SK-N-SH (cell line): ENCODE measurements at regions not wholly inside any gene's neighbourhood (a gene's known extent, or its start where the extent isn't known, plus 50 kb on each side); places are given as distances from the start of the nearest gene placed in this dataset.

Experiments
- CTCF ChIA-PET: fragments of 300-600, 350-600 bp; formaldehyde crosslinking; extraction: SDS; loops from one replicate; lab custom pipeline; 2021; lab: Yijun Ruan, JAX
- POLR2A ChIA-PET: fragments of 350-600 bp; sonication (Branson Sonifier 250); formaldehyde crosslinking; extraction: SDS; loops from one replicate; lab custom pipeline; 2020; ENCODE audit warnings: antibody characterized with exemption, inconsistent platforms; lab: Yijun Ruan, JAX
- DNase-seq: peaks from one replicate; pipeline ENCODE4 v3.0.0; 2012
- H2AFZ ChIP-seq: fragments of 200-600 bp; sonication (generic); 2 replicates; pipeline ENCODE4 v1.8.1; 2016; ENCODE audit warnings: antibody characterized with exemption, mild to moderate bottlenecking, low read depth
- H3F3A ChIP-seq: fragments of 200-600 bp; sonication (generic); replicated peaks from 2 replicates; pipeline ENCODE3; 2016; ENCODE audit warnings: antibody characterized with exemption, mild to moderate bottlenecking; ENCODE audit not compliant: insufficient read depth
- H3K27ac ChIP-seq, 2 experiments: fragments of 200-500 bp in 1 of 2; fragments of 200-600 bp in 1 of 2; sonication (Bioruptor generic) in 1 of 2; sonication (generic), shearing (Covaris generic) in 1 of 2; 2 replicates each; pipeline versions ENCODE4 v1.5.1 to v1.6.1; 2014 to 2016; ENCODE audit warnings: low read depth in 2 of 2, inconsistent platforms in 1 of 2, low read length in 1 of 2, mild to moderate bottlenecking in 1 of 2, mixed read lengths in 1 of 2
- H3K27me3 ChIP-seq: fragments of 200-600 bp; sonication (generic), shearing (Covaris generic); 2 replicates; pipeline ENCODE4 v1.6.1; 2016; ENCODE audit warnings: mixed run types; ENCODE audit not compliant: insufficient read depth
- H3K36me3 ChIP-seq, 2 experiments: fragments of 200-500 bp in 1 of 2; fragments of 200-600 bp in 1 of 2; sonication (Bioruptor generic) in 1 of 2; sonication (generic) in 1 of 2; replicated peaks in 1 of 2; 2 replicates each; pipeline versions ENCODE3 to v1.5.1; 2014 to 2016; ENCODE audit warnings: low read length in 1 of 2, mild to moderate bottlenecking in 1 of 2; ENCODE audit not compliant: insufficient read depth in 2 of 2, control insufficient read depth in 1 of 2
- H3K4me1 ChIP-seq, 2 experiments: fragments of 200-500 bp in 1 of 2; fragments of 200-600 bp in 1 of 2; sonication (Bioruptor generic) in 1 of 2; sonication (generic), shearing (Covaris generic) in 1 of 2; 2 replicates each; pipeline versions ENCODE4 v1.5.1 to v1.6.1; 2014 to 2016; ENCODE audit warnings: low read depth in 1 of 2, low read length in 1 of 2, mixed run types in 1 of 2; ENCODE audit not compliant: insufficient read depth in 2 of 2, control insufficient read depth in 1 of 2
- H3K4me2 ChIP-seq: fragments of 200-600 bp; sonication (generic), shearing (Covaris generic); 2 replicates; pipeline ENCODE4 v1.6.1; 2017; ENCODE audit warnings: mixed run types
- H3K4me3 ChIP-seq, 2 experiments: fragments of 200-500 bp in 1 of 2; fragments of 200-600 bp in 1 of 2; sonication (Bioruptor generic) in 1 of 2; sonication (generic), shearing (Covaris generic) in 1 of 2; 2 replicates each; pipeline versions ENCODE4 v1.5.1 to v1.8.1; 2014 to 2016; ENCODE audit warnings: low read depth in 2 of 2, inconsistent platforms in 1 of 2, low read length in 1 of 2, mild to moderate bottlenecking in 1 of 2, mixed read lengths in 1 of 2, moderate library complexity in 1 of 2
- H3K79me2 ChIP-seq: fragments of 200-600 bp; sonication (generic); 2 replicates; pipeline ENCODE4 v1.8.1; 2017; ENCODE audit warnings: mild to moderate bottlenecking; ENCODE audit not compliant: insufficient read depth
- H3K9ac ChIP-seq: fragments of 200-600 bp; sonication (generic); 2 replicates; pipeline ENCODE4 v1.6.1; 2017; ENCODE audit warnings: mixed run types
- H3K9me2 ChIP-seq: fragments of 200-600 bp; sonication (generic); 2 replicates; pipeline ENCODE4 v1.6.1; 2017; ENCODE audit warnings: mixed run types
- H3K9me3 ChIP-seq: fragments of 200-600 bp; sonication (generic); 2 replicates; pipeline ENCODE4 v1.6.1; 2017; ENCODE audit warnings: mixed run types, mild to moderate bottlenecking, moderate library complexity
- H4K20me1 ChIP-seq: fragments of 200-600 bp; sonication (generic); 2 replicates; pipeline ENCODE4 v1.6.1; 2017; ENCODE audit warnings: mild to moderate bottlenecking, mixed run types; ENCODE audit not compliant: insufficient read depth
- CHD2 ChIP-seq: fragments of 150-350 bp; IDR thresholded peaks from 2 replicates; pipeline ENCODE4 v1.6.1; 2018; ENCODE audit warnings: low read length; ENCODE audit not compliant: partially characterized antibody
- ELF1 ChIP-seq: IDR thresholded peaks from 2 replicates; pipeline ENCODE4 v1.4.0; 2012
- EP300 ChIP-seq, 2 experiments: IDR thresholded peaks; 2 replicates each; pipeline versions ENCODE4 v1.4.0 to v1.6.1; 2012; ENCODE audit warnings: borderline replicate concordance in 1 of 2, low read depth in 1 of 2, low read length in 1 of 2
- EZH2phosphoT487 ChIP-seq: fragments of 200-600 bp; sonication (generic); IDR thresholded peaks from 2 replicates; pipeline ENCODE4 v1.6.1; 2017; ENCODE audit warnings: low read depth, mixed run types, mild to moderate bottlenecking, antibody characterized with exemption, moderate library complexity, borderline replicate concordance
- FOSL2 ChIP-seq: IDR thresholded peaks from 2 replicates; pipeline ENCODE4 v1.4.0; 2012; ENCODE audit warnings: low read depth, mild to moderate bottlenecking, moderate library complexity, borderline replicate concordance
- JUND ChIP-seq: IDR thresholded peaks from 2 replicates; pipeline ENCODE4 v1.4.0; 2012
- NFIC ChIP-seq: IDR thresholded peaks from 2 replicates; pipeline ENCODE4 v1.4.0; 2012; ENCODE audit warnings: borderline replicate concordance
- POLR2AphosphoS5 ChIP-seq: IDR thresholded peaks from 2 replicates; pipeline ENCODE4 v1.6.1; 2012; ENCODE audit warnings: low read depth, low read length
- RAD21 ChIP-seq: IDR thresholded peaks from 2 replicates; pipeline ENCODE4 v1.6.1; 2012; ENCODE audit warnings: mild to moderate bottlenecking, low read length
- RCOR1 ChIP-seq: fragments of 150-350 bp; IDR thresholded peaks from 2 replicates; pipeline ENCODE4 v1.6.1; 2017; ENCODE audit warnings: antibody characterized with exemption, low read length
- REST ChIP-seq: IDR thresholded peaks from 2 replicates; pipeline ENCODE4 v1.6.1; 2012; ENCODE audit warnings: mild to moderate bottlenecking, low read depth, low read length, moderate library complexity
- RXRA ChIP-seq: IDR thresholded peaks from 2 replicates; pipeline ENCODE4 v1.4.0; 2012; ENCODE audit warnings: low read depth, mild to moderate bottlenecking, borderline replicate concordance
- SMC3 ChIP-seq: IDR thresholded peaks from 2 replicates; pipeline ENCODE4 v1.6.1; 2012; ENCODE audit warnings: low read depth, low read length, improper control_type of control experiment
- TEAD4 ChIP-seq: IDR thresholded peaks from 2 replicates; pipeline ENCODE4 v1.4.0; 2012; ENCODE audit warnings: mild to moderate bottlenecking, borderline replicate concordance; ENCODE audit not compliant: insufficient read depth
- USF1 ChIP-seq: IDR thresholded peaks from 2 replicates; pipeline ENCODE4 v1.4.0; 2012; ENCODE audit warnings: low read depth, borderline replicate concordance
- USF2 ChIP-seq: fragments of 150-350 bp; IDR thresholded peaks from 2 replicates; pipeline ENCODE4 v1.6.1; 2017; ENCODE audit warnings: antibody characterized with exemption, low read length, low read depth, borderline replicate concordance
- WGBS: methylation state at CpG from one replicate; pipeline ENCODE4 v1.1.6; 2017; ENCODE audit warnings: low lambda C conversion rate; 5-methylcytosine and 5-hydroxymethylcytosine counted together
- TF ChIP-seq, protein P1 (sequence below): fragments of 200-600 bp; sonication (generic); IDR thresholded peaks from 2 replicates; pipeline ENCODE4 v1.6.1; 2017; ENCODE audit warnings: antibody characterized with exemption, mild to moderate bottlenecking, moderate library complexity
- TF ChIP-seq, protein P2 (sequence below): IDR thresholded peaks from 2 replicates; pipeline ENCODE4 v1.4.0; 2012; ENCODE audit warnings: low read depth
- TF ChIP-seq, protein P3 (sequence below): IDR thresholded peaks from 2 replicates; pipeline ENCODE4; 2012

DNA sequence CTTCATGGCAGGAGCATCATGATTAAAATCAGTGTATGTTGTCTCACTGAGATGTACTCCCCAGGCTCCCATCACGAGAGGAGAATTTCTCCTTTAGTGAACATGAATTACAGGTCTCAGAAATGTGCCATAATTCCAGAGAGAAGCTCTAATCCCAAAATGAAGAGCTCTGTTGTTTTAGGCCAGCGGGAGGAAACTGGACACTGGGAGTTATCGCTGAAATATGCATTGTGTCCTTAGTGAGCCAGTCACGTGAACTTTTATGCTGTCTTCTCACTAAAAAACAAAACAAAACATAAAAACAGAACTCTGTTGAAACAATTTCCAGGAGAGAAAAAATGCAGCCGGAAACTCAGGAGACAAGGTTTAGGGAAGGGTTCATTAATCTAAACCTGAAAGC is 315.7 kb upstream of the NT5E start:
- Histone ChIP-seq H3F3A (no peaks in the 10 kb centered on the region), H3K9me3 (no peaks in the 10 kb centered on the region), H3K79me2 (no peaks in the 10 kb centered on the region), H2AFZ (no peak overlapping the region), H3K4me1 (no peaks in the 10 kb centered on the region), H3K27me3 (no peaks in the 10 kb centered on the region; the same call in 1 of the 2 replicates), H3K36me3 (no peaks in the 10 kb centered on the region), H3K4me2 (no peak overlapping the region)
- 4% methylated on average over 5 of the region's 5 CpGs for WGBS
- POLR2A ChIA-PET: no interaction called here
- CTCF ChIA-PET: interaction anchor here (0.5 kb wide), 1 partner anchor 355 kb away, joined by 3 read pairs; no protein-coding TSS in a partner anchor
- TF ChIP-seq NFIC: no peak
- TF ChIP-seq CHD2: no peak
- TF ChIP-seq RXRA: no peak
- no peak for TF ChIP-seq USF2
- no peak for TF ChIP-seq ELF1
- TF ChIP-seq SMC3: no peak
- TF ChIP-seq USF1: no peak
- TF ChIP-seq RAD21: no peak
- TF ChIP-seq, protein P1, sequence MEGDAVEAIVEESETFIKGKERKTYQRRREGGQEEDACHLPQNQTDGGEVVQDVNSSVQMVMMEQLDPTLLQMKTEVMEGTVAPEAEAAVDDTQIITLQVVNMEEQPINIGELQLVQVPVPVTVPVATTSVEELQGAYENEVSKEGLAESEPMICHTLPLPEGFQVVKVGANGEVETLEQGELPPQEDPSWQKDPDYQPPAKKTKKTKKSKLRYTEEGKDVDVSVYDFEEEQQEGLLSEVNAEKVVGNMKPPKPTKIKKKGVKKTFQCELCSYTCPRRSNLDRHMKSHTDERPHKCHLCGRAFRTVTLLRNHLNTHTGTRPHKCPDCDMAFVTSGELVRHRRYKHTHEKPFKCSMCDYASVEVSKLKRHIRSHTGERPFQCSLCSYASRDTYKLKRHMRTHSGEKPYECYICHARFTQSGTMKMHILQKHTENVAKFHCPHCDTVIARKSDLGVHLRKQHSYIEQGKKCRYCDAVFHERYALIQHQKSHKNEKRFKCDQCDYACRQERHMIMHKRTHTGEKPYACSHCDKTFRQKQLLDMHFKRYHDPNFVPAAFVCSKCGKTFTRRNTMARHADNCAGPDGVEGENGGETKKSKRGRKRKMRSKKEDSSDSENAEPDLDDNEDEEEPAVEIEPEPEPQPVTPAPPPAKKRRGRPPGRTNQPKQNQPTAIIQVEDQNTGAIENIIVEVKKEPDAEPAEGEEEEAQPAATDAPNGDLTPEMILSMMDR: no peak
- TF ChIP-seq RCOR1: no peak
- TF ChIP-seq, all 33 proteins: peak for 0
- DNase-seq: no peak
- H3K9ac ChIP-seq: no peak overlapping the region
- H3K4me3 ChIP-seq: no peak overlapping the region
- H3K9me2 ChIP-seq: no peaks in the 10 kb centered on the region
- no peaks in the 10 kb centered on the region for H4K20me1 ChIP-seq
- no peak overlapping the region for H3K27ac ChIP-seq

DNA sequence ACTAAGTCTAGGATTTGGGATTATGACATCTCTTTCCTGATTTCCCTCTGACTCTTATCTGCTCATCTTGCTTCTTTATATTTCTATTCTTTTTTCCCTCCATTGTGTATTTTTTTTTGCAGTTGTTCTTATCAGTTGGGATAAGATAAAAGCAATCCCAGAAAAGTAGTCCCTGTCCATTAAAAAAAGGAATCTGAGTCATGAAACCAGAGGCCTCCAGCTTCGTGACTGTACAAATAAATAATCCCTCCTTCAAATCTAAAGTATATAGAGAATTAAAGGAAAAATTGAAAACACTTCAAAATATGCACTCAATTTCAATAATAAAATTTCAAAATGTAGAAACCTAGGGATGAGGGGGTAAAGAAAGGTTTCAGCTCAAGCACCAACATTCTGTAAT is 317.8 kb upstream of the NT5E start:
- DNase-seq: no peak
- POLR2A ChIA-PET: no interaction called here
- WGBS: 4% methylated on average over 1 of the region's 1 CpG
- H3K9me2 ChIP-seq: no peaks in the 10 kb centered on the region
- CTCF ChIA-PET: no interaction called here
- no peak overlapping the region for H3K9ac ChIP-seq
- no peak overlapping the region for H3K4me2 ChIP-seq
- H3K36me3 ChIP-seq: no peaks in the 10 kb centered on the region
- H3K79me2 ChIP-seq: no peaks in the 10 kb centered on the region
- H3K27ac ChIP-seq: no peak overlapping the region
- no peaks in the 10 kb centered on the region for H3K4me1 ChIP-seq
- no peaks in the 10 kb centered on the region for H3F3A ChIP-seq
- H4K20me1 ChIP-seq: no peaks in the 10 kb centered on the region
- H3K9me3 ChIP-seq: no peaks in the 10 kb centered on the region
- H3K4me3 ChIP-seq: no peak overlapping the region
- no peak overlapping the region for H2AFZ ChIP-seq
- no peaks in the 10 kb centered on the region; the same call in 1 of the 2 replicates for H3K27me3 ChIP-seq
- TF ChIP-seq FOSL2: no peak
- TF ChIP-seq TEAD4: no peak
- no peak for TF ChIP-seq USF1
- TF ChIP-seq POLR2AphosphoS5: no peak
- no peak for TF ChIP-seq CHD2
- TF ChIP-seq, protein P2, sequence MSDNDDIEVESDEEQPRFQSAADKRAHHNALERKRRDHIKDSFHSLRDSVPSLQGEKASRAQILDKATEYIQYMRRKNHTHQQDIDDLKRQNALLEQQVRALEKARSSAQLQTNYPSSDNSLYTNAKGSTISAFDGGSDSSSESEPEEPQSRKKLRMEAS: no peak
- TF ChIP-seq SMC3: no peak
- no peak for TF ChIP-seq EP300 (IDR thresholded peaks at IDR 0.05; ENCODE audit: borderline replicate concordance in 1 of 2, low read depth in 1 of 2, low read length in 1 of 2)
- no peak for TF ChIP-seq REST
- TF ChIP-seq EZH2phosphoT487: no peak
- no peak for TF ChIP-seq JUND
- TF ChIP-seq, protein P3, sequence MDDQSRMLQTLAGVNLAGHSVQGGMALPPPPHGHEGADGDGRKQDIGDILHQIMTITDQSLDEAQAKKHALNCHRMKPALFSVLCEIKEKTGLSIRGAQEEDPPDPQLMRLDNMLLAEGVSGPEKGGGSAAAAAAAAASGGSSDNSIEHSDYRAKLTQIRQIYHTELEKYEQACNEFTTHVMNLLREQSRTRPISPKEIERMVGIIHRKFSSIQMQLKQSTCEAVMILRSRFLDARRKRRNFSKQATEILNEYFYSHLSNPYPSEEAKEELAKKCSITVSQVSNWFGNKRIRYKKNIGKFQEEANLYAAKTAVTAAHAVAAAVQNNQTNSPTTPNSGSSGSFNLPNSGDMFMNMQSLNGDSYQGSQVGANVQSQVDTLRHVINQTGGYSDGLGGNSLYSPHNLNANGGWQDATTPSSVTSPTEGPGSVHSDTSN: no peak
